HepG2 (cell line): ENCODE measurements at regions not wholly inside any gene's neighbourhood (a gene's known extent, or its start where the extent isn't known, plus 50 kb on each side); places are given as distances from the start of the nearest gene placed in this dataset.

ENCODE experiments used
- ATAC-seq: fragments of 200-7000 bp; cut with Tn5 transposase; 3 replicates; pipeline ENCODE4 v1.9.1; 2020; ENCODE audit warnings: mild to moderate bottlenecking, moderate library complexity
- BruUV-seq: library from RNA; stranded (reverse); fragments of 400-500 nt; replicated peaks from 2 replicates; lab custom pipeline; 2021; lab: Mats Ljungman, UMichigan
- CTCF ChIA-PET: fragments of 300-600 bp; formaldehyde crosslinking; extraction: SDS; loops from one replicate; lab custom pipeline; 2021; ENCODE audit warnings: low total read pairs, inconsistent platforms, low intra/inter-chr PET ratio; lab: Yijun Ruan, JAX
- POLR2A ChIA-PET: fragments of 350-600 bp; sonication (Branson Sonifier 250); formaldehyde crosslinking; loops from one replicate; lab custom pipeline; 2020; ENCODE audit warnings: antibody characterized with exemption, inconsistent platforms; lab: Yijun Ruan, JAX
- DNase-seq: peaks from one replicate; pipeline ENCODE4 v3.0.0-alpha.2; 2015; ENCODE audit warnings: low spot score
- FAIRE-seq: peaks from 3 replicates; lab custom pipeline; 2011; peaks lifted over from hg19 to GRCh38; lab: Jason Lieb, UNC
- H2AFZ ChIP-seq: one replicate; pipeline ENCODE4 v1.6.1; 2011; ENCODE audit warnings: low read length, inconsistent platforms
- H3K27ac ChIP-seq: fragments of 300-600 bp; 3 replicates; pipeline ENCODE4 v1.8.0; 2011; ENCODE audit warnings: mixed run types, mild to moderate bottlenecking, mixed read lengths, low read length, inconsistent platforms; ENCODE audit not compliant: insufficient read depth; ENCODE audit errors: extremely low read length
- H3K27me3 ChIP-seq, 2 experiments: fragments of 200-600 bp in 1 of 2; 2 replicates in 1 of 2; 3 replicates in 1 of 2; pipeline versions ENCODE4 v1.6.0 to v1.8.0; 2011; ENCODE audit warnings: low read length in 2 of 2, mild to moderate bottlenecking in 2 of 2, moderate library complexity in 2 of 2, inconsistent platforms in 1 of 2; ENCODE audit not compliant: insufficient read depth in 2 of 2, control insufficient read depth in 1 of 2
- H3K36me3 ChIP-seq, 2 experiments: fragments of 200-600 bp in 1 of 2; replicated peaks in 1 of 2; 2 replicates in 1 of 2; 3 replicates in 1 of 2; pipeline versions ENCODE4 v1.5.1 to v1.8.0; 2011; ENCODE audit warnings: low read length in 2 of 2, inconsistent platforms in 1 of 2; ENCODE audit not compliant: insufficient read depth in 2 of 2, control insufficient read depth in 1 of 2
- H3K4me1 ChIP-seq: 2 replicates; pipeline ENCODE4 v1.5.1; 2012; ENCODE audit warnings: low read length, inconsistent platforms; ENCODE audit not compliant: insufficient read depth
- H3K4me2 ChIP-seq: 2 replicates; pipeline ENCODE4 v1.6.0; 2011; ENCODE audit warnings: low read depth, low read length, inconsistent platforms
- H3K4me3 ChIP-seq, 3 experiments: fragments of 200-600 bp in 1 of 3; sonication (generic), shearing (Covaris generic) in 1 of 3; replicated peaks in 1 of 3; 2 replicates each; pipeline ENCODE4 v1.5.1; 2011 to 2016; ENCODE audit warnings: low read length in 3 of 3, inconsistent platforms in 2 of 3, low read depth in 2 of 3, mild to moderate bottlenecking in 2 of 3, control low read depth in 1 of 3, mixed read lengths in 1 of 3; ENCODE audit not compliant: insufficient read depth in 1 of 3
- H3K79me2 ChIP-seq: one replicate; pipeline ENCODE4 v1.6.1; 2011; ENCODE audit warnings: low read length, inconsistent platforms; ENCODE audit not compliant: insufficient read depth
- H3K9ac ChIP-seq: 2 replicates; pipeline ENCODE4 v1.6.0; 2011; ENCODE audit warnings: mild to moderate bottlenecking, low read depth, low read length, inconsistent platforms; ENCODE audit not compliant: insufficient read depth
- H3K9me3 ChIP-seq: 2 replicates; pipeline ENCODE4 v1.5.1; 2012; ENCODE audit warnings: mild to moderate bottlenecking, low read length
- H4K20me1 ChIP-seq: 2 replicates; pipeline ENCODE4 v1.6.0; 2011; ENCODE audit warnings: inconsistent platforms, mild to moderate bottlenecking, low read length, moderate library complexity; ENCODE audit not compliant: insufficient read depth
- CEBPB ChIP-seq: IDR thresholded peaks from 2 replicates; pipeline ENCODE4 v1.6.1; 2011; ENCODE audit warnings: low read depth, low read length, improper control_type of control experiment, borderline replicate concordance
- FOXJ3 ChIP-seq: sonication (generic); formaldehyde crosslinking; IDR thresholded peaks from 2 replicates; pipeline ENCODE4 v1.4.0; 2020; ENCODE audit warnings: missing genetic modification reagents, mild to moderate bottlenecking, borderline replicate concordance
- HDAC1 ChIP-seq: sonication (generic); formaldehyde crosslinking; IDR thresholded peaks from 2 replicates; pipeline ENCODE4 v1.5.1; 2020; ENCODE audit warnings: mild to moderate bottlenecking, missing genetic modification reagents
- HNF1A ChIP-seq, 2 experiments: sonication (generic) in 1 of 2; formaldehyde crosslinking in 1 of 2; IDR thresholded peaks; 2 replicates each; pipeline versions ENCODE4 v1.4.0 to v1.6.1; 2016 to 2020; ENCODE audit warnings: borderline replicate concordance in 1 of 2, low read depth in 1 of 2, mild to moderate bottlenecking in 1 of 2, missing genetic modification reagents in 1 of 2
- HOXA7 ChIP-seq: sonication (generic); formaldehyde crosslinking; IDR thresholded peaks from 2 replicates; pipeline ENCODE4 v1.8.1; 2022; ENCODE audit warnings: mild to moderate bottlenecking, missing genetic modification reagents, moderate library complexity
- MIXL1 ChIP-seq: IDR thresholded peaks from 2 replicates; pipeline ENCODE4 v1.6.1; 2016
- NR2C2 ChIP-seq: sonication (generic); formaldehyde crosslinking; IDR thresholded peaks from 2 replicates; pipeline ENCODE4 v1.4.0; 2020; ENCODE audit warnings: missing genetic modification reagents, mild to moderate bottlenecking, moderate library complexity, borderline replicate concordance
- SETDB1 ChIP-seq: sonication (generic); formaldehyde crosslinking; IDR thresholded peaks from 2 replicates; pipeline ENCODE4 v1.5.1; 2020; ENCODE audit warnings: missing genetic modification reagents, mild to moderate bottlenecking, borderline replicate concordance
- SNAI1 ChIP-seq: sonication (generic); formaldehyde crosslinking; IDR thresholded peaks from 2 replicates; pipeline ENCODE4 v1.5.0; 2020; ENCODE audit warnings: mild to moderate bottlenecking, missing genetic modification reagents, borderline replicate concordance
- ZNF644 ChIP-seq: IDR thresholded peaks from 2 replicates; pipeline ENCODE4 v1.6.1; 2016; ENCODE audit warnings: low read depth
- ZSCAN22 ChIP-seq: sonication (generic); formaldehyde crosslinking; IDR thresholded peaks from 2 replicates; pipeline ENCODE4 v1.4.0; 2020; ENCODE audit warnings: mild to moderate bottlenecking, missing genetic modification reagents
- WGBS: methylation state at CpG from one replicate; pipeline ENCODE4 v1.1.6; 2017; ENCODE audit warnings: low lambda C conversion rate; 5-methylcytosine and 5-hydroxymethylcytosine counted together
- in situ Hi-C: cut with HindIII; loops from 2 replicates; pipeline ENCODE4 v1.10.0; 2017; ENCODE audit warnings: low pct_unique_long_range_greater_than_20kb; ENCODE audit not compliant: extremely low pct_ligation_motif_present
- intact Hi-C: fragments of 100-400 bp; cut with micrococcal nuclease; formaldehyde crosslinking; loops from one replicate; pipeline ENCODE4 v1.10.0; 2022; ENCODE audit not compliant: unreplicated experiment
- TF ChIP-seq, protein P1 (sequence below): sonication (generic); formaldehyde crosslinking; IDR thresholded peaks from 2 replicates; pipeline ENCODE4 v1.5.1; 2020; ENCODE audit warnings: mild to moderate bottlenecking, missing genetic modification reagents
- TF ChIP-seq, protein P2 (sequence below): IDR thresholded peaks from 2 replicates; pipeline ENCODE4 v1.6.1; 2018; ENCODE audit warnings: missing genetic modification reagents, mild to moderate bottlenecking, missing compliant biosample characterization
- TF ChIP-seq, protein P3 (sequence below): fragments of 450-650 bp; IDR thresholded peaks from 2 replicates; pipeline ENCODE4 v1.6.1; 2016

- no peaks in the 10 kb centered on the region for H3K36me3 ChIP-seq
- ChIA-PET CTCF (no interaction called here), POLR2A (no interaction called here)
- H4K20me1 ChIP-seq = no peaks in the 10 kb centered on the region
- WGBS = 57% methylated on average over 1 of the region's 1 CpG
- H3K27ac ChIP-seq = no peak overlapping the region
- no peak for DNase-seq
- H3K4me1 ChIP-seq = no peaks in the 10 kb centered on the region
- no peaks in the 10 kb centered on the region for H3K9me3 ChIP-seq
- intact Hi-C loops (no loop called here), in situ Hi-C loops (no loop called here)
- FAIRE-seq = no peak
- no peaks in the 10 kb centered on the region for H3K79me2 ChIP-seq
- H3K4me2 ChIP-seq = no peak overlapping the region
- H3K9ac ChIP-seq = no peak overlapping the region
- H3K4me3 ChIP-seq = no peak overlapping the region
- H3K27me3 ChIP-seq = peaks cover 0 to 18% of the 10 kb centered on the region in 2 experiments; a peak in 3 of 5 replicates
- BruUV-seq = no TSS peak
- no peak for ATAC-seq
- no peak overlapping the region for H2AFZ ChIP-seq
- no peak for TF ChIP-seq SETDB1 (CRISPR knock-in tag)
- no peak for TF ChIP-seq ZNF644 (CRISPR knock-in tag)
- TF ChIP-seq, protein P1, sequence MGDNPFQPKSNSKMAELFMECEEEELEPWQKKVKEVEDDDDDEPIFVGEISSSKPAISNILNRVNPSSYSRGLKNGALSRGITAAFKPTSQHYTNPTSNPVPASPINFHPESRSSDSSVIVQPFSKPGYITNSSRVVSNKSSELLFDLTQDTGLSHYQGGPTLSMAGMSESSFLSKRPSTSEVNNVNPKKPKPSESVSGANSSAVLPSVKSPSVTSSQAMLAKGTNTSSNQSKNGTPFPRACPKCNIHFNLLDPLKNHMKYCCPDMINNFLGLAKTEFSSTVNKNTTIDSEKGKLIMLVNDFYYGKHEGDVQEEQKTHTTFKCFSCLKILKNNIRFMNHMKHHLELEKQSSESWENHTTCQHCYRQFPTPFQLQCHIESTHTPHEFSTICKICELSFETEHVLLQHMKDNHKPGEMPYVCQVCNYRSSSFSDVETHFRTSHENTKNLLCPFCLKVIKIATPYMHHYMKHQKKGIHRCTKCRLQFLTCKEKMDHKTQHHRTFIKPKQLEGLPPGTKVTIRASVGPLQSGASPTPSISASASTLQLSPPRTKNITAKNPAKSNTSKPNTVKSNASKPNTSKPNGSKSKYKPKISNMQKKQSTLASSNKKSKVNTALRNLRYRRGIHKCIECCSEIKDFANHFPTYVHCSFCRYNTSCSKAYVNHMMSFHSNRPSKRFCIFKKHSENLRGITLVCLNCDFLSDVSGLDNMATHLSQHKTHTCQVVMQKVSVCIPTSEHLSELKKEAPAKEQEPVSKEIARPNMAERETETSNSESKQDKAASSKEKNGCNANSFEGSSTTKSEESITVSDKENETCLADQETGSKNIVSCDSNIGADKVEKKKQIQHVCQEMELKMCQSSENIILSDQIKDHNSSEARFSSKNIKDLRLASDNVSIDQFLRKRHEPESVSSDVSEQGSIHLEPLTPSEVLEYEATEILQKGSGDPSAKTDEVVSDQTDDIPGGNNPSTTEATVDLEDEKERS (CRISPR knock-in tag) = no peak
- no peak for TF ChIP-seq HOXA7
- TF ChIP-seq, protein P2, sequence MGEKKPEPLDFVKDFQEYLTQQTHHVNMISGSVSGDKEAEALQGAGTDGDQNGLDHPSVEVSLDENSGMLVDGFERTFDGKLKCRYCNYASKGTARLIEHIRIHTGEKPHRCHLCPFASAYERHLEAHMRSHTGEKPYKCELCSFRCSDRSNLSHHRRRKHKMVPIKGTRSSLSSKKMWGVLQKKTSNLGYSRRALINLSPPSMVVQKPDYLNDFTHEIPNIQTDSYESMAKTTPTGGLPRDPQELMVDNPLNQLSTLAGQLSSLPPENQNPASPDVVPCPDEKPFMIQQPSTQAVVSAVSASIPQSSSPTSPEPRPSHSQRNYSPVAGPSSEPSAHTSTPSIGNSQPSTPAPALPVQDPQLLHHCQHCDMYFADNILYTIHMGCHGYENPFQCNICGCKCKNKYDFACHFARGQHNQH (CRISPR knock-in tag) = no peak
- TF ChIP-seq SNAI1 (CRISPR knock-in tag) = no peak
- no peak for TF ChIP-seq CEBPB
- TF ChIP-seq HNF1A (IDR thresholded peaks at IDR 0.05; ENCODE audit: low read depth) = no peak
- no peak for TF ChIP-seq HNF1A (CRISPR knock-in tag; IDR thresholded peaks at IDR 0.05; ENCODE audit: borderline replicate concordance)
- TF ChIP-seq, protein P3, sequence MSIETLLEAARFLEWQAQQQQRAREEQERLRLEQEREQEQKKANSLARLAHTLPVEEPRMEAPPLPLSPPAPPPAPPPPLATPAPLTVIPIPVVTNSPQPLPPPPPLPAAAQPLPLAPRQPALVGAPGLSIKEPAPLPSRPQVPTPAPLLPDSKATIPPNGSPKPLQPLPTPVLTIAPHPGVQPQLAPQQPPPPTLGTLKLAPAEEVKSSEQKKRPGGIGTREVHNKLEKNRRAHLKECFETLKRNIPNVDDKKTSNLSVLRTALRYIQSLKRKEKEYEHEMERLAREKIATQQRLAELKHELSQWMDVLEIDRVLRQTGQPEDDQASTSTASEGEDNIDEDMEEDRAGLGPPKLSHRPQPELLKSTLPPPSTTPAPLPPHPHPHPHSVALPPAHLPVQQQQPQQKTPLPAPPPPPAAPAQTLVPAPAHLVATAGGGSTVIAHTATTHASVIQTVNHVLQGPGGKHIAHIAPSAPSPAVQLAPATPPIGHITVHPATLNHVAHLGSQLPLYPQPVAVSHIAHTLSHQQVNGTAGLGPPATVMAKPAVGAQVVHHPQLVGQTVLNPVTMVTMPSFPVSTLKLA = no peak
- TF ChIP-seq FOXJ3 (CRISPR knock-in tag) = no peak
- TF ChIP-seq NR2C2 (CRISPR knock-in tag) = no peak
- TF ChIP-seq HDAC1 (CRISPR knock-in tag) = no peak
- no peak for TF ChIP-seq ZSCAN22 (CRISPR knock-in tag)
- TF ChIP-seq MIXL1 (CRISPR knock-in tag) = no peak
Observed at GRCh38 chr16:87025676-87026075, 291.5 kb downstream of the C16orf95 start.
